ENCODE measurements at regions not wholly inside any gene's neighbourhood (a gene's known extent, or its start where the extent isn't known, plus 50 kb on each side); places are given as distances from the start of the nearest gene placed in this dataset.
"Not testable (repeated sequence)": the region's sequence is repeated elsewhere in the genome, so short reads cannot be mapped to it uniquely, and the experiment has no call there.

- not testable (repeated sequence) for TF ChIP-seq BHLHE40 (IDR thresholded peaks at IDR 0.05; ENCODE audit: borderline replicate concordance); SUZ12 (IDR thresholded peaks at IDR 0.05); SP1 (IDR thresholded peaks at IDR 0.05); ZNF384 (IDR thresholded peaks at IDR 0.05); ARNT (IDR thresholded peaks at IDR 0.05); FOXM1 (IDR thresholded peaks at IDR 0.05; ENCODE audit: borderline replicate concordance); L3MBTL2 (conservative IDR thresholded peaks at IDR 0.05); ELF4 (IDR thresholded peaks at IDR 0.05); FOXK2 (IDR thresholded peaks at IDR 0.05)
Observed at GRCh38 chr1:121001090-121001726, 111.6 kb downstream of the PPIAL4A start.

All from HEK293T (cell line).